A673 (cell line): ENCODE measurements at regions not wholly inside any gene's neighbourhood (a gene's known extent, or its start where the extent isn't known, plus 50 kb on each side); places are given as distances from the start of the nearest gene placed in this dataset.

Experiments used
- CTCF ChIP-seq: fragments of 300-800, 200-600 bp; sonication (generic); conservative IDR thresholded peaks from 2 replicates; pipeline ENCODE4 v1.5.1; 2017; ENCODE audit warnings: low read depth, mild to moderate bottlenecking, antibody characterized with exemption, low read length, moderate library complexity, mixed read lengths
- EZH2 ChIP-seq: fragments of 200-600 bp; sonication (generic); IDR thresholded peaks from 2 replicates; pipeline ENCODE4 v1.6.1; 2017; ENCODE audit warnings: borderline replicate concordance, low read depth, mild to moderate bottlenecking, mixed read lengths, antibody characterized with exemption, low read length; ENCODE audit not compliant: poor library complexity, severe bottlenecking

GRCh38 chr1:75035536-75035935, 98.7 kb upstream of the LHX8 start:
- TF ChIP-seq CTCF = no peak
- TF ChIP-seq EZH2 = no peak
